ENCODE measurements at regions not wholly inside any gene's neighbourhood (a gene's known extent, or its start where the extent isn't known, plus 50 kb on each side); places are given as distances from the start of the nearest gene placed in this dataset.

DNA sequence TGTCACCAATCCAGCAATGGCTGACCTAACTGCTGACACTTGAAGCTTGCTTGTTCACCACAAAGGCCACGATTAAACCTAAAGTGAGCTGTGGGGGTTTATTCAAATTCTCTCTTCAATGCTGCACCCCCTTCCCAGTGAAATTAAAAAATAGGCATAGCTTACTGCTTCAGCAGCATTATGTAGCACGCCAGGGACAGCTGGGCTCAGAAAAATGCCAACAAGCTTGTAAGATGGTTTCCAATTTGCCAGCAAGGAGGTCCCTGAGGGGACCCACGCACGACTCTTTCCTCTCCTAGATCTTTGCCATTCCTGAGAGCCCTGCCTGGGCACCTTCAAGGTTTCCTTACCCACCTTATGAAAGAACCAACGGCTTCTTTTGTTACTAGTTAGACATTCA lies 113.5 kb upstream of the CDH4 start:
- Histone ChIP-seq H3K79me1 (ENCODE audit: low read depth in 1 of 2, low read length in 2 of 2) (no peaks in the 10 kb centered on the region), H3K4me3 (ENCODE audit: insufficient read depth, low read depth, low read length) (no peak overlapping the region), H3K14ac (replicated peaks; ENCODE audit: low read depth, low read length) (no peak overlapping the region), H2AFZ (replicated peaks; ENCODE audit: low read length, poor library complexity) (no peak overlapping the region), H3K9me1 (ENCODE audit: insufficient read depth, low read length) (no peaks in the 10 kb centered on the region), H3K4me2 (ENCODE audit: low read depth, low read length) (no peak overlapping the region), H4K91ac (ENCODE audit: insufficient read depth, low read depth, low read length) (no peak overlapping the region), H2BK20ac (ENCODE audit: low read depth, low read length) (no peak overlapping the region), H3K9ac (ENCODE audit: low read depth, low read length) (no peak overlapping the region), H3K56ac (ENCODE audit: extremely low read depth, insufficient read depth, low read length) (no peak overlapping the region), H3K9me3 (ENCODE audit: control insufficient read depth, insufficient read depth, low read length) (no peaks in the 10 kb centered on the region), H3K27ac (ENCODE audit: insufficient read depth, low read length) (no peak overlapping the region), H2BK120ac (ENCODE audit: low read depth, low read length) (no peak overlapping the region), H2AK9ac (replicated peaks; ENCODE audit: low read depth, low read length, poor library complexity) (no peak overlapping the region), H2BK5ac (ENCODE audit: low read depth, low read length, poor library complexity, severe bottlenecking) (no peak overlapping the region), H2AK5ac (ENCODE audit: low read depth, low read length) (no peak overlapping the region), H4K5ac (ENCODE audit: low read depth, low read length) (no peak overlapping the region), H3K36me3 (ENCODE audit: control insufficient read depth, insufficient read depth, low read length) (no peaks in the 10 kb centered on the region), H3K4me1 (ENCODE audit: control insufficient read depth, insufficient read depth, low read length) (no peaks in the 10 kb centered on the region), H2BK15ac (ENCODE audit: low read depth, low read length) (no peak overlapping the region), H4K8ac (ENCODE audit: low read depth in 2 of 2, low read length in 2 of 2) (no peak overlapping the region), H3K27me3 (ENCODE audit: control insufficient read depth, insufficient read depth, low read length) (peaks cover 23% of the 10 kb centered on the region), H4K20me1 (ENCODE audit: insufficient read depth, low read length) (no peaks in the 10 kb centered on the region), H3K23ac (ENCODE audit: low read depth, low read length) (no peak overlapping the region), H3K4ac (ENCODE audit: low read depth, low read length) (no peak overlapping the region), H3K18ac (ENCODE audit: low read depth, low read length) (no peak overlapping the region)
- dilution Hi-C loops (cut with HindIII; ENCODE audit: low sequenced_read_pairs, unreplicated experiment) (no loop called here), in situ Hi-C loops (cut with MboI; ENCODE audit: low sequenced_read_pairs) (no loop called here), intact Hi-C loops (cut with micrococcal nuclease) (no loop called here)
- WGBS, 2 experiments (ENCODE audit: extremely low coverage in 2 of 2, insufficient read length in 1 of 2): 20% methylated on average over 1 of the region's 5 CpGs; no CpG with 5 or more reads in 1 of the 2 experiments
- TF ChIP-seq RCOR1 (IDR thresholded peaks at IDR 0.05; ENCODE audit: insufficient replicate concordance, low read length) (no peak), USF2 (IDR thresholded peaks at IDR 0.05; ENCODE audit: low read depth, low read length) (no peak), SMC3 (IDR thresholded peaks at IDR 0.05; ENCODE audit: low read depth, low read length) (no peak), MAZ (IDR thresholded peaks at IDR 0.05; ENCODE audit: borderline replicate concordance, low read depth, low read length) (no peak), FOS (IDR thresholded peaks at IDR 0.05; ENCODE audit: low read depth, low read length) (no peak)
- DNase-seq: no peak
- ATAC-seq (ENCODE audit: low read depth): no peak
- no TSS peak for BruUV-seq (replicated peaks)
- POLR2A ChIA-PET (ENCODE audit: unreplicated experiment): no interaction called here
- CTCF ChIA-PET: no interaction called here
